HTR-8/SVneo (cell line): ENCODE measurements at regions not wholly inside any gene's neighbourhood (a gene's known extent, or its start where the extent isn't known, plus 50 kb on each side); places are given as distances from the start of the nearest gene placed in this dataset.
"Not testable (repeated sequence)": the region's sequence is repeated elsewhere in the genome, so short reads cannot be mapped to it uniquely, and the experiment has no call there.

Source experiments
- DNase-seq: peaks from one replicate; pipeline ENCODE4 v3.0.0; 2011; ENCODE audit warnings: low spot score, mixed read lengths; ENCODE audit not compliant: insufficient read length
- FAIRE-seq: peaks from 2 replicates; lab custom pipeline; 2011; peaks lifted over from hg19 to GRCh38; lab: Jason Lieb, UNC

- DNase-seq (peak; percentile 3), FAIRE-seq (no peak)
These were observed 1081.7 kb downstream of the NAALADL2 start for GRCh38 chr3:175940881-175941280.

GRCh38 chr3:175940243-175940642 lies 1081.1 kb downstream of the NAALADL2 start:
- DNase-seq (peak; percentile 33), FAIRE-seq (no peak)

GRCh38 chr3:175937367-175937766 lies 1078.2 kb downstream of the NAALADL2 start:
- FAIRE-seq, DNase-seq: not testable (repeated sequence)

- DNase-seq (no peak), FAIRE-seq (no peak)
These were observed 1073.5 kb downstream of the NAALADL2 start for GRCh38 chr3:175932586-175932985.

GRCh38 chr3:175919133-175919532 lies 1060.0 kb downstream of the NAALADL2 start:
- FAIRE-seq (no peak), DNase-seq (no peak)

- no peak for DNase-seq
- no peak for FAIRE-seq
These were observed 1057.2 kb downstream of the NAALADL2 start for GRCh38 chr3:175916191-175916934.

- FAIRE-seq, result no peak
These were observed 1055.7 kb downstream of the NAALADL2 start for GRCh38 chr3:175914785-175915184.

GRCh38 chr3:175913286-175913685 lies 1054.2 kb downstream of the NAALADL2 start:
- DNase-seq (no peak), FAIRE-seq (no peak)

More at GRCh38 chr3:175914785-175915184, 1055.7 kb downstream of the NAALADL2 start:
- peak; percentile 3 for DNase-seq

GRCh38 chr3:175911937-175912336 lies 1052.8 kb downstream of the NAALADL2 start:
- DNase-seq, result no peak

GRCh38 chr3:175902226-175902625 lies 1043.1 kb downstream of the NAALADL2 start:
- no peak for FAIRE-seq

More at GRCh38 chr3:175911937-175912336, 1052.8 kb downstream of the NAALADL2 start:
- FAIRE-seq, result no peak

GRCh38 chr3:175898194-175898593 lies 1039.1 kb downstream of the NAALADL2 start:
- FAIRE-seq (no peak), DNase-seq (no peak)

More at GRCh38 chr3:175902226-175902625, 1043.1 kb downstream of the NAALADL2 start:
- no peak for DNase-seq

GRCh38 chr3:175896655-175897054 lies 1037.5 kb downstream of the NAALADL2 start:
- FAIRE-seq, result no peak
- DNase-seq, result no peak

- FAIRE-seq, result no peak
These were observed 1036.6 kb downstream of the NAALADL2 start for GRCh38 chr3:175895731-175896130.

GRCh38 chr3:175893566-175893965 lies 1034.4 kb downstream of the NAALADL2 start:
- FAIRE-seq (no peak), DNase-seq (no peak)

More at GRCh38 chr3:175895731-175896130, 1036.6 kb downstream of the NAALADL2 start:
- DNase-seq, result no peak

- DNase-seq (no peak), FAIRE-seq (no peak)
These were observed 1030.9 kb downstream of the NAALADL2 start for GRCh38 chr3:175890066-175890465.

- no peak for DNase-seq
- FAIRE-seq, result no peak
These were observed 1026.2 kb downstream of the NAALADL2 start for GRCh38 chr3:175885231-175885766.

- no peak for FAIRE-seq
- DNase-seq, result no peak
These were observed 1020.3 kb downstream of the NAALADL2 start for GRCh38 chr3:175879417-175879816.

- DNase-seq, result no peak
- FAIRE-seq, result no peak
These were observed 1010.3 kb downstream of the NAALADL2 start for GRCh38 chr3:175869404-175869803.

GRCh38 chr3:175868626-175869025 lies 1009.5 kb downstream of the NAALADL2 start:
- FAIRE-seq, result no peak

GRCh38 chr3:175865724-175866123 lies 1006.6 kb downstream of the NAALADL2 start:
- no peak for FAIRE-seq
- no peak for DNase-seq

More at GRCh38 chr3:175868626-175869025, 1009.5 kb downstream of the NAALADL2 start:
- DNase-seq, result no peak

GRCh38 chr3:175861916-175862315 lies 1002.8 kb downstream of the NAALADL2 start:
- DNase-seq, result no peak

More at GRCh38 chr3:175861916-175862315, 1002.8 kb downstream of the NAALADL2 start:
- FAIRE-seq, result no peak
